ENCODE measurements at regions not wholly inside any gene's neighbourhood (a gene's known extent, or its start where the extent isn't known, plus 50 kb on each side); places are given as distances from the start of the nearest gene placed in this dataset.

DNA sequence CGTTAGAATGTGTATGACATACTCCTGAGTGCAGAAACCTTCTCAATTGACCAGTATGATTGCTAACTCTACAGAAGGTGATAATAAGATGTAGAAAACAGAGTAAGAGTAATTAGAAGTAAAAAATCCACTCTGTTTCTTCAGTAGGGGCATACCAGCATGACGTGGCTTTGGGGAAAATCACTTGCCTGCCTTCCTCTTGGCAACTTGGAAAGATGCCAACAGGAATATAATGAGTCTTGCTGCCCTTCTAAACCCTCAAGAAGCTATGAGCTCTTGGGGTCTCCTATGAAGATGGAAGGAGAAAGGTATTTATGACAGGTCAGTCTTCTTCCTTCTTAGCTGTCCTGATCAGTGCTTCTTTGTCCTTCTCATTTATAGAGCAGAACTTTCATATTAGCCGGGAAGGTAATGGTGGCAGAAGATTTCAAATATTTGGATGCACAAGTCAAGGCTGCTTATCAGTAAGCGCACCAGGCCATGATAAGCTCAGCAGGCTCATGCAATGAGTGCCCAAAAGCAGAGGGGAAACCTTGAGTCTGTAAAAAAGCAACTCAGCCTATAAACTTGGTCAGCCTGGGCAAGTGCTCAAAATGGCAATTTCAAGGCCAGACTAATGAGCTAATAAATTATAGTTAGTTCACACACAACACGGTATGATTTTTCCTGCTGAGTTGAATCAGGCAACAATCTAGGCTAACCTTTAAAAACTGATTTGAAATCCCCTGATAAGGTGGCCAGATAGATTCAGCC, 69.7 kb upstream of the PPARGC1A start:
- no peak for TF ChIP-seq POLR2A (IDR thresholded peaks at IDR 0.05; ENCODE audit: low read depth, low read length)
- no peak for TF ChIP-seq TAF1 (IDR thresholded peaks at IDR 0.05; ENCODE audit: borderline replicate concordance, low read depth, low read length)

Measured in GM12892 (cell line).